ENCODE measurements at regions not wholly inside any gene's neighbourhood (a gene's known extent, or its start where the extent isn't known, plus 50 kb on each side); places are given as distances from the start of the nearest gene placed in this dataset.

DNA sequence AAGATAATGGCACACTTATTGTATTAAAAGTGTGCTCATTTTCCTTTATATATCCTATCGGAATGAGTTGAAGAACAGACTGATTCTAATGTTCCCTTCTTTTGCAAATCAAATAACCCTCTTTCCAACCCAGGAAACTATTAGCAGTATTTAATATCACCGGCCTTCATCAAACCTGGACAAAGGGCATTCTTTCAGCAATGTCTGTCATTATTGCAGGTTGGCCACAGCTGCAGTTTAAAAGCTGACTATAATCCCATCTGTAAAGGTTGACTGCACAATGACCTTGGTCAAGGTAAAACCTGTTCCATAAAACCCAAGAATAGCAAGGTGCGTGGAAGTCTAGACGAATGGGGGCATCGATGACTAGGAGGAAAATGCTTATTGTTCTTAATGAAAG, 472.3 kb upstream of the SOX5 start:
- H2BK120ac ChIP-seq (ENCODE audit: low read depth, low read length) = no peak overlapping the region
- H2BK20ac ChIP-seq (ENCODE audit: low read depth, low read length) = no peak overlapping the region
- H3K4me3 ChIP-seq (ENCODE audit: insufficient read depth, low read depth, low read length) = no peak overlapping the region
- WGBS, 2 experiments (ENCODE audit: extremely low coverage in 2 of 2, insufficient read length in 1 of 2) = no CpG with 5 or more reads among the region's 5 CpGs
- H2AFZ ChIP-seq (replicated peaks; ENCODE audit: low read length, poor library complexity) = no peak overlapping the region
- H3K27me3 ChIP-seq (ENCODE audit: control insufficient read depth, insufficient read depth, low read length) = no peaks in the 10 kb centered on the region
- H3K4me2 ChIP-seq (ENCODE audit: low read depth, low read length) = no peak overlapping the region
- H2BK15ac ChIP-seq (ENCODE audit: low read depth, low read length) = no peak overlapping the region
- CTCF ChIA-PET = no interaction called here
- POLR2A ChIA-PET (ENCODE audit: unreplicated experiment) = no interaction called here
- no peak overlapping the region for H3K27ac ChIP-seq (ENCODE audit: insufficient read depth, low read length)
- H3K79me1 ChIP-seq (ENCODE audit: low read depth in 1 of 2, low read length in 2 of 2) = peaks cover 22 to 24% of the 10 kb centered on the region in 2 experiments
- no peak overlapping the region for H3K18ac ChIP-seq (ENCODE audit: low read depth, low read length)
- H4K20me1 ChIP-seq (ENCODE audit: insufficient read depth, low read length) = peaks cover 3% of the 10 kb centered on the region; the same call in 1 of the 2 replicates
- intact Hi-C loops (cut with micrococcal nuclease) (no loop called here), dilution Hi-C loops (cut with HindIII; ENCODE audit: low sequenced_read_pairs, unreplicated experiment) (no loop called here), in situ Hi-C loops (cut with MboI; ENCODE audit: low sequenced_read_pairs) (no loop called here)
- H3K9ac ChIP-seq (ENCODE audit: low read depth, low read length) = no peak overlapping the region
- H3K36me3 ChIP-seq (ENCODE audit: control insufficient read depth, insufficient read depth, low read length) = no peaks in the 10 kb centered on the region
- H3K9me1 ChIP-seq (ENCODE audit: insufficient read depth, low read length) = peaks cover 6% of the 10 kb centered on the region
- no peak overlapping the region for H3K14ac ChIP-seq (replicated peaks; ENCODE audit: low read depth, low read length)
- no peak overlapping the region for H4K91ac ChIP-seq (ENCODE audit: insufficient read depth, low read depth, low read length)
- no peak overlapping the region for H2AK5ac ChIP-seq (ENCODE audit: low read depth, low read length)
- no peak overlapping the region for H3K4ac ChIP-seq (ENCODE audit: low read depth, low read length)
- no peak overlapping the region for H4K5ac ChIP-seq (ENCODE audit: low read depth, low read length)
- H3K23ac ChIP-seq (ENCODE audit: low read depth, low read length) = no peak overlapping the region
- H3K9me3 ChIP-seq (ENCODE audit: control insufficient read depth, insufficient read depth, low read length) = no peaks in the 10 kb centered on the region
- DNase-seq (no peak), ATAC-seq (ENCODE audit: low read depth) (no peak)
- no peak overlapping the region for H2BK5ac ChIP-seq (ENCODE audit: low read depth, low read length, poor library complexity, severe bottlenecking)
- BruUV-seq (replicated peaks) = no TSS peak
- H2AK9ac ChIP-seq (replicated peaks; ENCODE audit: low read depth, low read length, poor library complexity) = no peak overlapping the region
- H4K8ac ChIP-seq (ENCODE audit: low read depth in 2 of 2, low read length in 2 of 2) = no peak overlapping the region
- TF ChIP-seq RFX5 (IDR thresholded peaks at IDR 0.05; ENCODE audit: low read depth, low read length) = no peak
- peaks cover 6% of the 10 kb centered on the region for H3K4me1 ChIP-seq (ENCODE audit: control insufficient read depth, insufficient read depth, low read length)
- no peak overlapping the region for H3K56ac ChIP-seq (ENCODE audit: extremely low read depth, insufficient read depth, low read length)

Data from IMR-90 (cell line).